AG04450 (cell line): ENCODE measurements at regions not wholly inside any gene's neighbourhood (a gene's known extent, or its start where the extent isn't known, plus 50 kb on each side); places are given as distances from the start of the nearest gene placed in this dataset.

Experiments used
- CTCF ChIA-PET: fragments of 300-600, 350-600 bp; formaldehyde crosslinking; extraction: SDS; loops from one replicate; lab custom pipeline; 2022; ENCODE audit warnings: antibody characterized with exemption, inconsistent platforms; lab: Charles Lee
- POLR2A ChIA-PET: fragments of 350-600 bp; formaldehyde crosslinking; extraction: SDS; loops from one replicate; lab custom pipeline; 2021; ENCODE audit warnings: antibody characterized with exemption, inconsistent platforms; lab: Yijun Ruan, JAX
- DNase-seq: peaks from one replicate; pipeline ENCODE4 v3.0.0-alpha.2; 2011; ENCODE audit warnings: low read depth, low spot score
- H3K27ac ChIP-seq: one replicate; pipeline ENCODE4 v1.5.1; 2012; ENCODE audit warnings: low read depth, low read length, control low read depth
- H3K27me3 ChIP-seq: one replicate; pipeline ENCODE4 v1.6.0; 2012; ENCODE audit warnings: low read length; ENCODE audit not compliant: control insufficient read depth, insufficient read depth
- H3K4me3 ChIP-seq: 2 replicates; pipeline ENCODE4 v1.5.1; 2011; ENCODE audit warnings: mild to moderate bottlenecking, low read depth, low read length, control low read depth
- H3K9me3 ChIP-seq: 2 replicates; pipeline ENCODE4 v1.5.1; 2012; ENCODE audit warnings: low read length; ENCODE audit not compliant: control insufficient read depth, insufficient read depth
- CTCF ChIP-seq: IDR thresholded peaks from 2 replicates; pipeline ENCODE4 v1.5.1; 2011; ENCODE audit warnings: low read depth, low read length, control low read depth, inconsistent platforms

- Histone ChIP-seq H3K9me3 (peaks cover 11% of the 10 kb centered on the region; the same call in 1 of the 2 replicates), H3K27me3 (no peaks in the 10 kb centered on the region), H3K4me3 (no peak overlapping the region), H3K27ac (no peak overlapping the region)
- ChIA-PET CTCF (no interaction called here), POLR2A (no interaction called here)
- TF ChIP-seq CTCF: no peak
- DNase-seq: no peak
Observed at GRCh38 chr20:59428006-59428405, 127.6 kb downstream of the EDN3 start.

GRCh38 chr20:59428441-59429205 is 128.2 kb downstream of the EDN3 start:
- no peak for DNase-seq
- CTCF ChIA-PET: no interaction called here
- POLR2A ChIA-PET: no interaction called here
- Histone ChIP-seq H3K4me3 (no peak overlapping the region), H3K9me3 (peaks cover 8% of the 10 kb centered on the region; the same call in 1 of the 2 replicates), H3K27ac (no peak overlapping the region), H3K27me3 (no peaks in the 10 kb centered on the region)
- TF ChIP-seq CTCF: no peak

- no peak overlapping the region for H3K27ac ChIP-seq
- ChIA-PET POLR2A (no interaction called here), CTCF (no interaction called here)
- H3K4me3 ChIP-seq: no peak overlapping the region
- H3K27me3 ChIP-seq: no peaks in the 10 kb centered on the region
- DNase-seq: no peak
- no peak for TF ChIP-seq CTCF
- peaks cover 4% of the 10 kb centered on the region; the same call in 1 of the 2 replicates for H3K9me3 ChIP-seq
Observed at GRCh38 chr20:59429396-59429795, 129.0 kb downstream of the EDN3 start.

GRCh38 chr20:59431014-59431413 is 130.6 kb downstream of the EDN3 start:
- no peak overlapping the region for H3K27ac ChIP-seq
- POLR2A ChIA-PET: no interaction called here
- DNase-seq: no peak
- no peak for TF ChIP-seq CTCF
- H3K27me3 ChIP-seq: no peaks in the 10 kb centered on the region
- CTCF ChIA-PET: no interaction called here
- H3K9me3 ChIP-seq: no peaks in the 10 kb centered on the region
- no peak overlapping the region for H3K4me3 ChIP-seq

GRCh38 chr20:59434960-59435359 is 134.5 kb downstream of the EDN3 start:
- Histone ChIP-seq H3K9me3 (peaks cover 4% of the 10 kb centered on the region; the same call in 1 of the 2 replicates), H3K27me3 (no peaks in the 10 kb centered on the region), H3K27ac (no peak overlapping the region), H3K4me3 (no peak overlapping the region)
- no peak for TF ChIP-seq CTCF
- no peak for DNase-seq
- POLR2A ChIA-PET: no interaction called here
- CTCF ChIA-PET: no interaction called here
